ENCODE measurements at regions not wholly inside any gene's neighbourhood (a gene's known extent, or its start where the extent isn't known, plus 50 kb on each side); places are given as distances from the start of the nearest gene placed in this dataset.

DNA sequence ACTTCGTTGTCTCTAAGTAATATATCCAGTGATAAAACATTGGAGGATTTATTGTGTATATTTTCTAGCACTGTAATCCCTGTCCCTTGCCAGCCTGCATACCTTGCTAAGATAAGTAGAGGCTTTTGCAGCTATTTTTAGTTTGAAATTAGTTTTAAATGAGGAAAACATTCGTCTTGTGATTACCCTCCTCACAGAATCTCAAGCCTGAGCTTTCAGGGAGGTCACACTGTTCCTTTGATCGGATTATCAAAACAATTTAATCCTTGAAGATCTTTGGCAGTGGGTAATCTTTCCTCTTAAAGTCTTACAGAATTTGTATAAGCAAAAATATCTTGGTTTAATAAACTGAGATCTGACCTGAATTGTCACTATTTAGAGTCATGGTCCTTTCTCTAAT, 897.0 kb upstream of the CELF2 start:
- DNase-seq, result no peak
- POLR2A ChIA-PET, result no interaction called here

DNA sequence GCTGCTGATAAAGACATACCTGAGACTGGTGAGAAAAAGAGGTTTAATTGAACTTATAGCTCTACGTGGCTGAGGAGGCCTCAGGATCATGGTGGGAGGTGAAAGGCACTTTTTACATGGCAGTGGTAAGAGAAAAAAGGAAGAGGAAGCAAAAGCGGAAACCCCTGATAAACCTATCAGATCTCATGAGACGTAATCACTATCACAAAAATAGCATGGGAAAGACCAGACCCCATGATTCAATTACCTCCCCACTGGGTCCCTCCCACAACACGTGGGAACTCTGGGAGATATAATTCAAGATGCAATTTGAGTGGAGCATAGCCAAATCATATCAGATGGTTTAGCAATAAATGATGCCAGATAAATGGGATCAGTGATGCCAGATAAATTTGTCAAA, 892.0 kb upstream of the CELF2 start:
- ATAC-seq, result no peak
- H3K36me3 Mint-ChIP-seq, result no peaks in the 10 kb centered on the region
- peaks cover 0 to 3% (median 0%) of the 10 kb centered on the region in 5 donors for H3K27me3 Mint-ChIP-seq
- no peaks in the 10 kb centered on the region for H3K4me1 Mint-ChIP-seq
- no peak for DNase-seq
- no peak overlapping the region for H3K27ac Mint-ChIP-seq
- POLR2A ChIA-PET, result no interaction called here
- H3K9me3 Mint-ChIP-seq, result peaks cover 0 to 5% (median 0%) of the 10 kb centered on the region in 9 donors
- no peak overlapping the region for H3K4me3 Mint-ChIP-seq

More for the DNA sequence above, 897.0 kb upstream of the CELF2 start:
- Mint-ChIP-seq H3K27ac (no peak overlapping the region), H3K27me3 (peaks cover 0 to 16% (median 3%) of the 10 kb centered on the region in 5 donors), H3K36me3 (no peaks in the 10 kb centered on the region), H3K9me3 (peaks cover 0 to 13% (median 5%) of the 10 kb centered on the region in 9 donors), H3K4me1 (no peaks in the 10 kb centered on the region), H3K4me3 (no peak overlapping the region)
- no peak for ATAC-seq

DNA sequence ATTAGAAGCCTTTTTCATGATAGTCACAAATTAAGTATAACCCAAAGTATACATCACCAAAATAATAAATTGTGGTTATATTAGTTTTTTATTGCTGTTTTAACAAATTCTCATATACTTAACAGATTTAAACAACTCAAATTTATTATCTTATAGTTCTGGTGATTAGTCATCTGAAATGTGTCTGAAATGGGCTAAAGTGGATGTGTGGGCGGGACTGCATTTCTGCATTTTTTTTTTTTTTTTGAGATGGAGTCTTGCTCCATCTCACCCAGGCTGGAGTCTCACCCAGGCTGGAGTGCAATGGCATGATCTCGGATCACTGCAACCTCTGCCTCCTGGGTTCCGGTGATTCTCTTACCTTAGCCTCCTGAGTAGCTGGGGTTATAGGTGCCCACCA, 891.5 kb upstream of the CELF2 start:
- POLR2A ChIA-PET, result no interaction called here
- ATAC-seq, result no peak
- Mint-ChIP-seq H3K9me3 (peaks cover 0 to 5% (median 0%) of the 10 kb centered on the region in 9 donors), H3K27me3 (peaks cover 0 to 3% (median 0%) of the 10 kb centered on the region in 5 donors), H3K36me3 (no peaks in the 10 kb centered on the region), H3K4me3 (no peak overlapping the region), H3K4me1 (no peaks in the 10 kb centered on the region), H3K27ac (no peak overlapping the region)
- DNase-seq, result no peak

DNA sequence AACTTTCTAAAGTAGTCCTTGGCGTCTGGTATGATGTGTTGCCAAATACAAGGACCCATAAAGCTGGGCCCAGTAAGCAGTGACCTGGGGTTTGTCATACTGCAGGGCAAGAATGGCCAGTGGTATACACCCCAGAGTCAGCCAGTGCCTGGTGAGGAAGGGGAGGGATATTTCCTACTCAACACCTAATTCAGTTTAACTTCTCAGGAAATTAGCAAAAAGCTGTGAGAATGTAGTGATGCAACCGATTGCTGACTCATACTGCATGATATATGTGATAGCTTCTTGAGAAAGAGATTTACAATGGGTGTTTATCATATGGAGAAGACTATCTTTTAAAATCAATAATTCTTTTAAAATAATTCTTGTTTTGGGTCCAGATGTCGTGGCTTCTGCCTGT, 889.3 kb upstream of the CELF2 start:
- Mint-ChIP-seq H3K27ac (no peak overlapping the region), H3K4me1 (no peaks in the 10 kb centered on the region), H3K36me3 (no peaks in the 10 kb centered on the region), H3K9me3 (peaks cover 0 to 5% (median 0%) of the 10 kb centered on the region in 9 donors), H3K4me3 (no peak overlapping the region), H3K27me3 (peaks cover 0 to 3% (median 0%) of the 10 kb centered on the region in 5 donors)
- ATAC-seq (no peak), DNase-seq (no peak)
- POLR2A ChIA-PET, result no interaction called here

DNA sequence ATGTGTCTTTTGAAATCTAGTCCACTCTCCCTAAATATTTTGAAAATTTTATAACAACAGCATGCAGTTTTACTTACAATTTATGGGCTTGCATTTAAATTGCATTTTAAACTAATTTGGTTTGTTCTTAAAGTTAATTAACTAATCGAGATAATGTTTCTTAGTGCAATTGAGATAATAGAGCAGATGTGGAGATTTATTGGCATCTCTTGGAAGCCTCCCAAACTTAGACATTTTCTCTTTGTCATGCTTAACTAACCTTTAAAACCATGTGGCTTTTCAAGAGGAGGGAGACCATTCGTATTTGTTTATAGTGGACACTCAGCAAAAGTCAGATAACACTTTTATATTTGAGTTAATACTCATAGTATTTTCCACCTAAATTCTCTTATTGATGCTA, 887.0 kb upstream of the CELF2 start:
- peaks cover 0 to 3% (median 0%) of the 10 kb centered on the region in 5 donors for H3K27me3 Mint-ChIP-seq
- H3K4me1 Mint-ChIP-seq, result no peaks in the 10 kb centered on the region
- H3K9me3 Mint-ChIP-seq, result peaks cover 0 to under 1% (median 0%) of the 10 kb centered on the region in 9 donors
- ATAC-seq, result no peak
- POLR2A ChIA-PET, result no interaction called here
- H3K27ac Mint-ChIP-seq, result no peak overlapping the region
- H3K36me3 Mint-ChIP-seq, result no peaks in the 10 kb centered on the region
- DNase-seq, result no peak
- H3K4me3 Mint-ChIP-seq, result no peak overlapping the region

DNA sequence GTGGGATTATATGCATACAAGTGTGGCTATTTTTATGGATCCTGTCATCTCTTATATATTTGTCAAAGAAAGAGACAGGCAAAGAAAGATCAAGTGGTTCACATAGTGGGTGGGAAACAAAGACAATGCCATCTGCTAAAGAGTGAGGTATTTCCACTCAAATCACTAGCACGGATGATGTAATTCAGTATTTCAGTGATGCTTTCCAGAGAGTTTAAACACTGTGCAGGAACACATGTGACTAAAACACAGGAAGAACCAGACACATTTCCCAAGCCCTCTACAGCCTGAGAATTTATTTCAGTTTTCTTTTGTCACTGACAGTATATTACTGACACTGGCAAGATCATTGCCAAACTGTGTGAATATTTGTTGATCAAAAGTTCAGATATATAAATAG, 885.7 kb upstream of the CELF2 start:
- Mint-ChIP-seq H3K36me3 (no peaks in the 10 kb centered on the region), H3K4me3 (no peak overlapping the region), H3K27me3 (peaks cover 0 to 3% (median 0%) of the 10 kb centered on the region in 5 donors), H3K27ac (no peak overlapping the region), H3K4me1 (no peaks in the 10 kb centered on the region), H3K9me3 (no peaks in the 10 kb centered on the region)
- no peak for DNase-seq
- POLR2A ChIA-PET, result no interaction called here
- ATAC-seq, result no peak

DNA sequence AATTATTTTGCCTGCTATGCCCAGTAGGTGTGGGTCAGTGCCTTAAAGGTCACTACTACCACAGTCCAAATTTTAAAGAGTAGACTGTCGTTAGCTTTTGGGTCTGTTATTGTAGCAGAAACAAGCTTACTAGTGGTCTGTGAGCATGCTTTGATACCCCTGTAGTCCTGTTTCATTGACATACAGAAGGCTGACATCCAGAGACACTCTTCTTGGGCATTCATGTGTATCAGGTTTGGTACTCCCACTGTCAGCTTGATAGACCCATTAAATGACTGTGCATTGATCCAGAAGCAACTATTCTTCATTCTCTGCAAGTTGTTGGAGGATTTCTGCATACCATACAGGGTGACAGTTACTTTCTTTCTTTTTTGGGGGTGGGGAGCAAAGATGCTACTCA, 884.4 kb upstream of the CELF2 start:
- Mint-ChIP-seq H3K36me3 (no peaks in the 10 kb centered on the region), H3K4me3 (no peak overlapping the region), H3K27me3 (peaks cover 0 to 3% (median 0%) of the 10 kb centered on the region in 5 donors), H3K9me3 (no peaks in the 10 kb centered on the region), H3K27ac (no peak overlapping the region), H3K4me1 (peaks cover 0 to 9% (median 6%) of the 10 kb centered on the region in 4 donors)
- POLR2A ChIA-PET, result no interaction called here
- DNase-seq, result no peak
- no peak for ATAC-seq

DNA sequence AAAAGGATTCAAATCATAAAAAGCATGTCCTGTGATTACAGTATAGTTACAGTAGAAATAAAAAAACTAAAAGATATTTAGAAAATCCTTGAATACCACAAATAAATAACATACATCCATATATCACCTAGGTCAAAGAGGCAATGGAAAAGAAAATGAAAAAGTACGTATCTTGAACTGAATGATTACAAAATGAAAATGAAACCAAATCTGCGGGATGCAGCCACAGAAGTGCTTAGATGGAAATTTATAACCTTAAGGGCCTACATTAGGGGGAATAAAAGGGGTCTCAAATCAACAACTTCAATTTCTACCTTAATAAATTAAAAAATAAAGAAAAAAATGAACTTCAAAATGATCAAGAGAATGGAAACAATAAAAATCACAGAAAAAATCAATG, 879.0 kb upstream of the CELF2 start:
- ATAC-seq (no peak), DNase-seq (peak in 3 of 10 donors; percentile 0 to 18 (median 2))
- Mint-ChIP-seq H3K9me3 (no peaks in the 10 kb centered on the region), H3K27me3 (peaks cover 0 to 3% (median 0%) of the 10 kb centered on the region in 5 donors), H3K36me3 (no peaks in the 10 kb centered on the region), H3K4me1 (peaks cover 0 to 14% (median 10%) of the 10 kb centered on the region in 4 donors), H3K27ac (peak overlapping the region in 9 of 10 donors; percentile 1 to 78 (median 41)), H3K4me3 (peak overlapping the region; percentile 58 to 91 (median 74))
- POLR2A ChIA-PET, result no interaction called here

DNA sequence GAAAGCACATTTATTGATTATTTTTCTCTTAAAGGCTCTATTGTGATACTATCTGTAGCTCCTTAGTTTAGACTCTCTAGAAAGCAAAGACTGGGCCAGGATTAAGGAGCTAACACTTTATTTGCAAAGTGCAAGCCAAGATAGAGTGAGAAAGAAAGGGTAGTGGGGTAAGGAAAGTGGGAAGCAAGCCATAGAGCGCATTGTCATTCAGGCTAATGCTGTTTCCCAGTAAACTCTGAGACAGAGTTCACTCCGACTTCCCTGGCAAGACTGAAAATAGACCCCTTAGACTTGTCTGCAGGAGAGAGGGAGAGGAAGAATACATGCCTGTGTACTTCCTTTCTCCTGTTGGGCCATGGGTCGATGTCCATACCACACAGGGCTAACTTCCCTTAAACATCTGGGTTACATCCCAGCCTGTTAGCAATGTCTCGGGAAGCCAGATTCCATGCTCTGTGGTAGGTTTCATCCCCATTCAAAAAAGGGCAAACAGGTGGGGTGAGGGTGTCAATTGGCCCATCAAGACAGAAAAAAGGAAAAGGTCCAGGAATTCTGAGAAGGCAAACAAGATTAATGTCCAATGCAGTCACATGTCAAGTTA, 875.8 kb upstream of the CELF2 start:
- POLR2A ChIA-PET, result no interaction called here
- Mint-ChIP-seq H3K4me1 (peaks cover 0 to 14% (median 10%) of the 10 kb centered on the region in 4 donors), H3K4me3 (no peak overlapping the region), H3K27me3 (peaks cover 0 to 3% (median 0%) of the 10 kb centered on the region in 5 donors), H3K36me3 (no peaks in the 10 kb centered on the region), H3K9me3 (no peaks in the 10 kb centered on the region), H3K27ac (no peak overlapping the region)
- ATAC-seq (no peak), DNase-seq (no peak)

DNA sequence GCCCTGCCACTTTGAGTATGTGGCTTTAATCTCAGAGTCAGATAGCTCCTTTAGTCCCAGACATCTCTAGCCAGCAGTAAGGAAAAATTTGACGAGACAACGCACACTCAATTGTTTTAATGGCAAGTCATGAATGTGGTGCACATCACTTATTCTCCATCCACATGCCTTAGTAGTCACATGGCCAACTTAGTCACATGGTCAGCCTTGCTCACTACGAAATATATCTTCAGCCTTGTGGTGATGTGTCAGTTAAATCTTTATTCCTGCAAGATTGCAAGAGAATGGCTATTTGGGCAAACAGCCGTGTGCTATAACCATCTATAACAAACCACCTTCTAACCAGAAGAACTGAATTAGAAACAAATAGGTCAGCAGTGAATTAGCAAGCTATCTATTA, 871.1 kb upstream of the CELF2 start:
- Mint-ChIP-seq H3K9me3 (no peaks in the 10 kb centered on the region), H3K27ac (no peak overlapping the region), H3K4me3 (no peak overlapping the region), H3K27me3 (peaks cover 0 to 19% (median 3%) of the 10 kb centered on the region in 5 donors), H3K36me3 (no peaks in the 10 kb centered on the region), H3K4me1 (no peaks in the 10 kb centered on the region)
- DNase-seq (no peak), ATAC-seq (no peak)
- POLR2A ChIA-PET, result no interaction called here

DNA sequence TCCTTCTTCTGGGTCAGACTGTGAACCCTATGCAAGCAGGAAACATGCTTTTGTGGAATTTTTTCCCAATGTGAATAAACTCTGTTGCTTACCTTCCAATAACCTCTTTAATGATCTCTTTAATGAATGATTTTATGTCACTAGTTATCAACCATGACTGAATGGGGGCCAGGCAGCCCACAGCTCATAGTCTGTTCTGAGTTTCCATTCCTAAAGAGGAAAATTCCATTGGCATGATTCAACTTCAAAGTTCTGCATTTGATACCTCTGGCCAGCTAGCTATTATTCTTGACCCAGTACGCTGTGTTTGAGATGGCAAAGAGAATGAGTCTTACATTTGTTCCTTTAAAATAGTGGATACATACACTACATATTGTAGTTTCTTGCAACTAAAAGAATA, 867.8 kb upstream of the CELF2 start:
- ATAC-seq (no peak), DNase-seq (no peak)
- Mint-ChIP-seq H3K4me3 (no peak overlapping the region), H3K4me1 (no peaks in the 10 kb centered on the region), H3K36me3 (no peaks in the 10 kb centered on the region), H3K27ac (no peak overlapping the region), H3K9me3 (peaks cover 0 to 4% (median 0%) of the 10 kb centered on the region in 9 donors), H3K27me3 (peaks cover 3 to 19% (median 5%) of the 10 kb centered on the region in 5 donors)
- POLR2A ChIA-PET, result no interaction called here

DNA sequence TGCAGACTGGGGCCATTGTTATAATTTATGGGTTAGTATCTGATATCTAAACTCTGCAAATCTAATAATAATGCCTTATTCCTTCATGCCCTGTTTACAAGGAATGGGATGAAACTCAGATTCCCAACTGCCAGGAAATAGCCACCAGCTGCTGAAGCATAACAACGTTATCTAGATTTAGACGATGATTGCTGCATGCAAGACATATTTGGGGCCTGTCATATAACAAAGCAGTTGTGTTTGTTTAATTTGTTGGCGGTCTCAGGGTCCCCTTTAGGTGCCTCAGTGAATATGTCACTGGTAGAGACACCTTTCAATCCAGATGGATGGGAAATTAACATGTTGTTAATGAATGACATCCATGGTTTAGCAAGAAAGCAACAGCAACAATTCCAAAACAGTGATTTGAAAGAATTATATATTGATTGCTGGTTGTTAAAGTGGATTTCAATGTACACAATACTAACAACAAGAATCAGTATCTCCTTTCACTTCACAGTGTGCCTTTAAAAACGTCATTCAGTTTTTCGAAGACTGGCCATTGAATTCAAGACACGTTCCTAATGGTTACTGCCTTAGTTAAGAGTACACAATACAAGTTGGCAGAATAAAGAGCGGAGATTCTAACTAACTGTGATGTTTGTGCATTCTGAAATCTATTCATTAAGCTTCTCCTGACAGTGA, 860.6 kb upstream of the CELF2 start:
- no peak overlapping the region for H3K4me3 Mint-ChIP-seq
- no peaks in the 10 kb centered on the region for H3K4me1 Mint-ChIP-seq
- POLR2A ChIA-PET, result no interaction called here
- ATAC-seq, result no peak
- no peak for DNase-seq
- H3K27ac Mint-ChIP-seq, result no peak overlapping the region
- peaks cover 0 to 12% (median 3%) of the 10 kb centered on the region in 5 donors for H3K27me3 Mint-ChIP-seq
- H3K36me3 Mint-ChIP-seq, result no peaks in the 10 kb centered on the region
- peaks cover 0 to 9% (median 8%) of the 10 kb centered on the region in 9 donors for H3K9me3 Mint-ChIP-seq

DNA sequence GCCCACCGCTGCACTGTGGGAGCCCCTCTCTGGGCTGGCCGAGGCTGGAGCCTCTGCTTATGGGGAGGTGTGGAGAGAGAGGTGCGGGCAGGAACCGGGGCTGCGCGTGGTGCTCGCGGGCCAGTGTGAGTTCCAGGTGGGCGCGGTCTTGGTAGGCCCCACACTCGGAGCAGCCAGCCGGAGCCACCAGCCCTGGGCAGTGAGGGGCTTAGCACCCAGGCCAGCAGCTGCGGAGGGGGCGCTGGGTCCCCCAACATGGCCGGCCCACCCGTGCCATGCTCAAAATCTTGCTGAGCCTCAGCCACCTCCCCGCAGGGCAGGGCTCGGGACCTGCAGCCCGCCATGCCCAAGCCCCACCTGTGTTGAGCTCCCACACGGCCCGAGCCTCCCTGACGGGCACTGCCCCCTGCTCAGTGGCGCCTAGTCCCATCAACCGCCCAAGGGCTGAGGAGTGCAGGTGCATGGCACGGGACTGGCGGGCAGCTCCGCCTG, 856.8 kb upstream of the CELF2 start:
- POLR2A ChIA-PET, result no interaction called here
- DNase-seq, result no peak
- Mint-ChIP-seq H3K4me1 (no peaks in the 10 kb centered on the region), H3K9me3 (peaks cover 0 to 14% (median 6%) of the 10 kb centered on the region in 9 donors), H3K36me3 (no peaks in the 10 kb centered on the region), H3K27me3 (peaks cover 0 to 8% (median 1%) of the 10 kb centered on the region in 5 donors), H3K27ac (no peak overlapping the region), H3K4me3 (no peak overlapping the region)
- no peak for ATAC-seq

Data from naive thymus-derived CD8-positive, alpha-beta T cell (primary cell).